ENCODE measurements at regions not wholly inside any gene's neighbourhood (a gene's known extent, or its start where the extent isn't known, plus 50 kb on each side); places are given as distances from the start of the nearest gene placed in this dataset.
"Not testable (repeated sequence)": the region's sequence is repeated elsewhere in the genome, so short reads cannot be mapped to it uniquely, and the experiment has no call there.

DNA sequence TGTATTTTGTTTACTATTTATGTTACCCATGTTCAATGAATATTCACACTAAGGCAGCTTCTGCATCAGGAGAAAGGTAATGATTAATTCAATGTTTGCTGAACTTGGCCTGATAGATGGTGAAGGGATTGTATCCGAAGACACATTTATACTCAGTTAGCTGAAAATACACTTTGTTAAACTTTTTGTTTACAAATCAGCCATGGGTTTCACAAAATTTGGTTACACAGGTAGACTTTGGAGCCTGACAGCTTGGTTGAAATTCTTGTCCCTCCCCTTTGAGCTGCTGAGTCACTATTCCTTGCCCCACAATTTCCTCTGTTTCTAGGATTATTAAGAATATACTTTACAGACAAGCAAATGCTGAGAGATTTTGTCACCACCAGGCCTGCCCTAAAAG is 162.6 kb downstream of the PPP1R3A start:
- no peaks in the 10 kb centered on the region for H3K36me3 ChIP-seq
- H3K27me3 ChIP-seq: no peaks in the 10 kb centered on the region
- H3K9me3 ChIP-seq: no peaks in the 10 kb centered on the region
- intact Hi-C loops (cut with DNase I; ENCODE audit: low total_unique reads): no loop called here
- TF ChIP-seq, protein P1, sequence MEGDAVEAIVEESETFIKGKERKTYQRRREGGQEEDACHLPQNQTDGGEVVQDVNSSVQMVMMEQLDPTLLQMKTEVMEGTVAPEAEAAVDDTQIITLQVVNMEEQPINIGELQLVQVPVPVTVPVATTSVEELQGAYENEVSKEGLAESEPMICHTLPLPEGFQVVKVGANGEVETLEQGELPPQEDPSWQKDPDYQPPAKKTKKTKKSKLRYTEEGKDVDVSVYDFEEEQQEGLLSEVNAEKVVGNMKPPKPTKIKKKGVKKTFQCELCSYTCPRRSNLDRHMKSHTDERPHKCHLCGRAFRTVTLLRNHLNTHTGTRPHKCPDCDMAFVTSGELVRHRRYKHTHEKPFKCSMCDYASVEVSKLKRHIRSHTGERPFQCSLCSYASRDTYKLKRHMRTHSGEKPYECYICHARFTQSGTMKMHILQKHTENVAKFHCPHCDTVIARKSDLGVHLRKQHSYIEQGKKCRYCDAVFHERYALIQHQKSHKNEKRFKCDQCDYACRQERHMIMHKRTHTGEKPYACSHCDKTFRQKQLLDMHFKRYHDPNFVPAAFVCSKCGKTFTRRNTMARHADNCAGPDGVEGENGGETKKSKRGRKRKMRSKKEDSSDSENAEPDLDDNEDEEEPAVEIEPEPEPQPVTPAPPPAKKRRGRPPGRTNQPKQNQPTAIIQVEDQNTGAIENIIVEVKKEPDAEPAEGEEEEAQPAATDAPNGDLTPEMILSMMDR (IDR thresholded peaks at IDR 0.05): no peak
- TF ChIP-seq POLR2A (IDR thresholded peaks at IDR 0.05): no peak
- TF ChIP-seq POLR2AphosphoS5 (IDR thresholded peaks at IDR 0.05): no peak
- no peak overlapping the region for H3K4me3 ChIP-seq
- no peaks in the 10 kb centered on the region for H3K4me1 ChIP-seq
- DNase-seq (ENCODE audit: low spot score in 2 of 2): no peak
- no peak overlapping the region for H3K27ac ChIP-seq

DNA sequence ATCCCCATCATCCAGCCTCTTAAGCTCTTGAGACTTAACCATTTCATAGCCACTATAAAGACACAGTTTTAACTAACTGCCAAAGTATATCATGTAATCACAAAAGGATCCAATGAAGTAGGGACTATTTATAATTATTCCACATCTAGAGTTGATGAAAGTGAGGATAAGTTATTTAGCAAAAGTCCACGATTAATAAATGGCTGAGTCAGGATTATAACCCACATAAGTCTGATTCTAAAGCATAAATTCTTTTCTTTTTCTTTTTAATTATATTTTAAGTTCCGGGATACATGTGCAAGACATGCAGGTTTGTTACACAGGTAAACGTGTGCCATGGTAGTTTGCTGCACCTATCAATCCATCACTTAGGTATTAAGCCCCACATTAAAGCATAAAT is 166.1 kb downstream of the PPP1R3A start:
- Histone ChIP-seq H3K4me1 (no peaks in the 10 kb centered on the region), H3K9me3 (no peaks in the 10 kb centered on the region), H3K27me3 (no peaks in the 10 kb centered on the region), H3K4me3 (no peak overlapping the region), H3K36me3 (no peaks in the 10 kb centered on the region), H3K27ac (no peak overlapping the region)
- TF ChIP-seq POLR2AphosphoS5 (IDR thresholded peaks at IDR 0.05) (no peak), POLR2A (IDR thresholded peaks at IDR 0.05) (no peak)
- TF ChIP-seq, protein P1 (IDR thresholded peaks at IDR 0.05): no peak
- no peak for DNase-seq (ENCODE audit: low spot score in 2 of 2)
- intact Hi-C loops (cut with DNase I; ENCODE audit: low total_unique reads): no loop called here

DNA sequence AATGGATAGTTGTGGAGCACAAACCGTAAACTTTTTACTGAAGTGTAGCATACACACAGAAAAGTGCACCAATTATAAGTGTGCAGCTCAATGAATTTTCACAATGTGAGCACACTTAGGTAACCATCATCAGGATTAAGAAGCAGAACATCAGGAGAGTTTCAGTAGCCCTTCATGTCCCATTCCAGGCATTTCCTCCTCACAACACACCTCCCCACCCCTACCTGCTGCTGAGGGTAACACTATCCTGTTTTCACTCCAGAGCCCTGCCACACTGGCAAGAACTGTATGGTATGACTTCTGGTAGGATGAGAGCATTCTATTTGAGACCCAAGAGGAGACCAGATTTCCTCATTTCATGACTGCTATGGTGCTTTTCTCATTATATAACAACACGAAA is 166.5 kb downstream of the PPP1R3A start:
- no peaks in the 10 kb centered on the region for H3K4me1 ChIP-seq
- H3K27me3 ChIP-seq: no peaks in the 10 kb centered on the region
- H3K36me3 ChIP-seq: no peaks in the 10 kb centered on the region
- no peak overlapping the region for H3K27ac ChIP-seq
- DNase-seq (ENCODE audit: low spot score in 2 of 2): no peak
- no peak overlapping the region for H3K4me3 ChIP-seq
- TF ChIP-seq POLR2AphosphoS5 (IDR thresholded peaks at IDR 0.05) (no peak), POLR2A (IDR thresholded peaks at IDR 0.05) (no peak)
- TF ChIP-seq, protein P1 (IDR thresholded peaks at IDR 0.05): no peak
- intact Hi-C loops (cut with DNase I; ENCODE audit: low total_unique reads): no loop called here
- H3K9me3 ChIP-seq: no peaks in the 10 kb centered on the region

DNA sequence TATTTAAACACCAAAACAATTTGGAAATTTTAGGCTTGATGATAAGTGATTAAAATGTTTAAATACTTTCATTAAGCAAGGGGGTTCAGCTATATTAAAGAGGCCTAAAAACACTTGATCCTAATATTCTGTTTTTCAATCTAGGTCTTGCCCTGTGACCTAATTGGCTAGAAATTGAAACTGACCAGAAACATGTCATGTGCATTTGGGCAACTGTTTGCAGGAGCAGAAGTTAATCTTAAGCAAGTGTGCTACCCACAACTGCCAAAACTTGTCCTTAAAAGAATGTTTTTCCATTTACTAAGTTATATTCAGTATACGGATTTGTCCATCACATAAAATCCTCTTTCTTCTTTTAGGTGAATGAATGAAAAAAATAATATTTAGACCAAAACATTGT is 167.3 kb downstream of the PPP1R3A start:
- Histone ChIP-seq H3K4me1 (no peaks in the 10 kb centered on the region), H3K36me3 (no peaks in the 10 kb centered on the region), H3K27me3 (no peaks in the 10 kb centered on the region), H3K27ac (no peak overlapping the region), H3K4me3 (no peak overlapping the region), H3K9me3 (no peaks in the 10 kb centered on the region)
- intact Hi-C loops (cut with DNase I; ENCODE audit: low total_unique reads): no loop called here
- DNase-seq (ENCODE audit: low spot score in 2 of 2): no peak
- no peak for TF ChIP-seq POLR2A (IDR thresholded peaks at IDR 0.05)
- TF ChIP-seq, protein P1 (IDR thresholded peaks at IDR 0.05): no peak
- TF ChIP-seq POLR2AphosphoS5 (IDR thresholded peaks at IDR 0.05): no peak

DNA sequence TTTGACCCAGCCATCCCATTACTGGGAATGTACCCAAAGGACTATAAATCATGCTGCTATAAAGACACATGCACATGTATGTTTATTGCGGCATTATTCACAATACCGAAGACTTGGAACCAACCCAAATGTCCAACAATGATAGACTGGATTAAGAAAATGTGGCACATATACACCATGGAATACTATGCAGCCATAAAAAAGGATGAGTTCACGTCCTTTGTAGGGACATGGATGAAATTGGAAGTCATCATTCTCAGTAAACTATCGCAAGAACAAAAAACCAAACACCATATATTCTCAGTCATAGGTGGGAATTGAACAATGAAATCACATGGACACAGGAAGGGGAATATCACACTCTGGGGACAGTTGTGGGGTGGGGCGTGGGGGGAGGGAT is 170.4 kb downstream of the PPP1R3A start:
- H3K4me1 ChIP-seq; DNase-seq (ENCODE audit: low spot score in 2 of 2); H3K4me3 ChIP-seq; H3K36me3 ChIP-seq; H3K9me3 ChIP-seq; H3K27me3 ChIP-seq; H3K27ac ChIP-seq; intact Hi-C loops (cut with DNase I; ENCODE audit: low total_unique reads): not testable (repeated sequence)

DNA sequence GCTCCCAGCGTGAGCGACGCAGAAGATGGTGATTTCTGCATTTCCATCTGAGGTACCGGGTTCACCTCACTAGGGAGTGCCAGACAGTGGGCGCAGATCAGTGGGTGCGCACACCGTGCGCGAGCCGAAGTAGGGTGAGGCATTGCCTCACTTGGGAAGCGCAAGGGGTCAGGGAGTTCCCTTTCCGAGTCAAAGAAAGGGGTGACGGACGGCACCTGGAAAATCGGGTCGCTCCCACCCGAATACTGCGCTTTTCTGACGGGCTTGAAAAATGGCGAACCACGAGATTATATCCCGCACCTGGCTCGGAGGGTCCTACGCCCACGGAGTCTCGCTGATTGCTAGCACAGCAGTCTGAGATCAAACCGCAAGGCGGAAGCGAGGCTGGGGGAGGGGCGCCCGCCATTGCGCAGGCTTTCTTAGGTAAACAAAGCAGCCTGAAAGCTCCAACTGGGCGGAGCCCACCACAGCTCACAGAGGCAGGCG is 175.8 kb downstream of the PPP1R3A start:
- H3K36me3 ChIP-seq; H3K9me3 ChIP-seq; H3K4me1 ChIP-seq; H3K27me3 ChIP-seq; H3K27ac ChIP-seq; intact Hi-C loops (cut with DNase I; ENCODE audit: low total_unique reads); DNase-seq (ENCODE audit: low spot score in 2 of 2); H3K4me3 ChIP-seq: not testable (repeated sequence)

All from breast epithelium (tissue), 4 donors.